ENCODE measurements at regions not wholly inside any gene's neighbourhood (a gene's known extent, or its start where the extent isn't known, plus 50 kb on each side); places are given as distances from the start of the nearest gene placed in this dataset.

GRCh38 chr20:11305406-11305805 lies 612.3 kb upstream of the BTBD3 start:
- H2AFZ ChIP-seq, result peak overlapping the region; percentile 61; the same call in 1 of the 2 replicates
- DNase-seq (ENCODE audit: low spot score) (peak; percentile 61), ATAC-seq (peak; percentile 84)
- peaks cover 7% of the 10 kb centered on the region; the same call in 1 of the 2 replicates for H3K9me2 ChIP-seq (ENCODE audit: insufficient read depth)
- H3K27me3 ChIP-seq (ENCODE audit: insufficient read depth), result no peaks in the 10 kb centered on the region
- no peaks in the 10 kb centered on the region for H3K79me2 ChIP-seq (replicated peaks; ENCODE audit: insufficient read depth)
- Mint-ChIP-seq H3K4me1 (peaks cover 13% of the 10 kb centered on the region), H3K27ac (no peak overlapping the region), H3K27me3 (ENCODE audit: insufficient read depth, low read depth, poor library complexity) (no peaks in the 10 kb centered on the region), H3K9me3 (peaks cover 5% of the 10 kb centered on the region), H3K4me3 (no peak overlapping the region; the same call in 2 of the 3 replicates), H3K36me3 (ENCODE audit: low read depth) (peaks cover 9% of the 10 kb centered on the region)
- no peaks in the 10 kb centered on the region for H3F3A ChIP-seq (replicated peaks; ENCODE audit: low read depth)
- no peaks in the 10 kb centered on the region for H3K36me3 ChIP-seq (ENCODE audit: insufficient read depth)
- no peak overlapping the region for H3K4me3 ChIP-seq
- TF ChIP-seq ZNF114 (CRISPR knock-in tag; IDR thresholded peaks at IDR 0.05), result no peak
- no peaks in the 10 kb centered on the region for H4K20me1 ChIP-seq (replicated peaks; ENCODE audit: insufficient read depth)
- H3K4me2 ChIP-seq, result no peak overlapping the region
- H3K27ac ChIP-seq (ENCODE audit: low read depth), result no peak overlapping the region
- peaks cover 7% of the 10 kb centered on the region; the same call in 1 of the 2 replicates for H3K4me1 ChIP-seq (ENCODE audit: insufficient read depth)

DNA sequence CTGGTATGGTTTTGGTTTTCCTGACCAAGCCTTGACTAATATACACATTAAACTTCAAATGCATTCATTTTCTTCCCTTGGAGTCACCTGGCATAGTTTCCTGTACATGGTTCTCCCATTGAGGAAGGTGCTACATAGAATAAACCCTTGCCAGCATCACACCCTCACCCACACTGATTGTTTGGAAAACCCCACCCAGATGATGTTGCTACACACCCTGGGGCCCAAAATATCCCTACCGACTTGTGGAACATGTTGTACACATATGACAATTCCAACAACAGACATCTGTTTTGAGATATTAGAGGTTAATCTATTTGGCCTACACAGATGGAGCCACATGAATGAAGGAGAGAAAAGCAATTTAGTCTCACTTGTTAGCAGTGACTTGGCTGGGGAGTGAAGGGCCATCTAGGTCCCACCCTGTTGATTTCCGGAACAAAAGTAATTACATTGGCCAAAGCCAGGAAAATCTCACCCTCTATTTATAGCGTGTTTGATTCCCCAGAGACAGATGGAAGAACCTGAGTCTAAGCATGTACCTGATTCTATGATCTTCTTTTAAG lies 606.0 kb upstream of the BTBD3 start:
- Histone ChIP-seq H3K4me2 (no peak overlapping the region), H3K4me3 (no peak overlapping the region), H3K27me3 (ENCODE audit: insufficient read depth) (no peaks in the 10 kb centered on the region), H3K79me2 (replicated peaks; ENCODE audit: insufficient read depth) (no peaks in the 10 kb centered on the region), H3K36me3 (ENCODE audit: insufficient read depth) (no peaks in the 10 kb centered on the region), H3K4me1 (ENCODE audit: insufficient read depth) (no peaks in the 10 kb centered on the region; the same call in 1 of the 2 replicates), H4K20me1 (replicated peaks; ENCODE audit: insufficient read depth) (no peaks in the 10 kb centered on the region), H2AFZ (no peak overlapping the region), H3F3A (replicated peaks; ENCODE audit: low read depth) (no peaks in the 10 kb centered on the region), H3K27ac (ENCODE audit: low read depth) (no peak overlapping the region), H3K9me2 (ENCODE audit: insufficient read depth) (peaks cover 5% of the 10 kb centered on the region; the same call in 1 of the 2 replicates)
- H3K27me3 Mint-ChIP-seq (ENCODE audit: insufficient read depth, low read depth, poor library complexity), result no peaks in the 10 kb centered on the region
- no peaks in the 10 kb centered on the region; the same call in 2 of the 3 replicates for H3K9me3 Mint-ChIP-seq
- no peak for DNase-seq (ENCODE audit: low spot score)
- no peak for ATAC-seq
- H3K36me3 Mint-ChIP-seq (ENCODE audit: low read depth), result no peaks in the 10 kb centered on the region
- TF ChIP-seq, protein P1, sequence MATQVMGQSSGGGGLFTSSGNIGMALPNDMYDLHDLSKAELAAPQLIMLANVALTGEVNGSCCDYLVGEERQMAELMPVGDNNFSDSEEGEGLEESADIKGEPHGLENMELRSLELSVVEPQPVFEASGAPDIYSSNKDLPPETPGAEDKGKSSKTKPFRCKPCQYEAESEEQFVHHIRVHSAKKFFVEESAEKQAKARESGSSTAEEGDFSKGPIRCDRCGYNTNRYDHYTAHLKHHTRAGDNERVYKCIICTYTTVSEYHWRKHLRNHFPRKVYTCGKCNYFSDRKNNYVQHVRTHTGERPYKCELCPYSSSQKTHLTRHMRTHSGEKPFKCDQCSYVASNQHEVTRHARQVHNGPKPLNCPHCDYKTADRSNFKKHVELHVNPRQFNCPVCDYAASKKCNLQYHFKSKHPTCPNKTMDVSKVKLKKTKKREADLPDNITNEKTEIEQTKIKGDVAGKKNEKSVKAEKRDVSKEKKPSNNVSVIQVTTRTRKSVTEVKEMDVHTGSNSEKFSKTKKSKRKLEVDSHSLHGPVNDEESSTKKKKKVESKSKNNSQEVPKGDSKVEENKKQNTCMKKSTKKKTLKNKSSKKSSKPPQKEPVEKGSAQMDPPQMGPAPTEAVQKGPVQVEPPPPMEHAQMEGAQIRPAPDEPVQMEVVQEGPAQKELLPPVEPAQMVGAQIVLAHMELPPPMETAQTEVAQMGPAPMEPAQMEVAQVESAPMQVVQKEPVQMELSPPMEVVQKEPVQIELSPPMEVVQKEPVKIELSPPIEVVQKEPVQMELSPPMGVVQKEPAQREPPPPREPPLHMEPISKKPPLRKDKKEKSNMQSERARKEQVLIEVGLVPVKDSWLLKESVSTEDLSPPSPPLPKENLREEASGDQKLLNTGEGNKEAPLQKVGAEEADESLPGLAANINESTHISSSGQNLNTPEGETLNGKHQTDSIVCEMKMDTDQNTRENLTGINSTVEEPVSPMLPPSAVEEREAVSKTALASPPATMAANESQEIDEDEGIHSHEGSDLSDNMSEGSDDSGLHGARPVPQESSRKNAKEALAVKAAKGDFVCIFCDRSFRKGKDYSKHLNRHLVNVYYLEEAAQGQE (IDR thresholded peaks at IDR 0.05; ENCODE audit: unreplicated experiment), result no peak
- TF ChIP-seq ETS1 (IDR thresholded peaks at IDR 0.05), result no peak
- H3K4me3 Mint-ChIP-seq, result no peak overlapping the region
- no peak overlapping the region for H3K27ac Mint-ChIP-seq
- peaks cover 2% of the 10 kb centered on the region; the same call in 1 of the 3 replicates for H3K4me1 Mint-ChIP-seq

GRCh38 chr20:11315525-11315924 lies 602.2 kb upstream of the BTBD3 start:
- Histone ChIP-seq H3K27me3 (ENCODE audit: insufficient read depth) (no peaks in the 10 kb centered on the region), H3K27ac (ENCODE audit: low read depth) (no peak overlapping the region), H3K79me2 (replicated peaks; ENCODE audit: insufficient read depth) (no peaks in the 10 kb centered on the region), H2AFZ (no peak overlapping the region), H3K4me1 (ENCODE audit: insufficient read depth) (no peaks in the 10 kb centered on the region; the same call in 1 of the 2 replicates), H3K4me3 (no peak overlapping the region), H3F3A (replicated peaks; ENCODE audit: low read depth) (no peaks in the 10 kb centered on the region), H3K4me2 (no peak overlapping the region), H4K20me1 (replicated peaks; ENCODE audit: insufficient read depth) (no peaks in the 10 kb centered on the region), H3K36me3 (ENCODE audit: insufficient read depth) (peaks cover 7% of the 10 kb centered on the region; the same call in 1 of the 2 replicates), H3K9me2 (ENCODE audit: insufficient read depth) (peaks cover 5% of the 10 kb centered on the region; the same call in 1 of the 2 replicates)
- Mint-ChIP-seq H3K4me1 (peaks cover 2% of the 10 kb centered on the region; the same call in 1 of the 3 replicates), H3K27me3 (ENCODE audit: insufficient read depth, low read depth, poor library complexity) (no peaks in the 10 kb centered on the region), H3K9me3 (peaks cover 13% of the 10 kb centered on the region), H3K4me3 (no peak overlapping the region), H3K36me3 (ENCODE audit: low read depth) (no peaks in the 10 kb centered on the region; the same call in 2 of the 3 replicates), H3K27ac (no peak overlapping the region)
- ATAC-seq (no peak), DNase-seq (ENCODE audit: low spot score) (no peak)
- TF ChIP-seq CREB1 (CRISPR knock-in tag; IDR thresholded peaks at IDR 0.05; ENCODE audit: low read depth) (no peak), EZH2phosphoT487 (IDR thresholded peaks at IDR 0.05; ENCODE audit: unreplicated experiment) (no peak), ZNF114 (CRISPR knock-in tag; IDR thresholded peaks at IDR 0.05) (no peak), ZNF331 (CRISPR knock-in tag; IDR thresholded peaks at IDR 0.05; ENCODE audit: low read depth) (no peak)

All from GM23338 (cell line).